Osteoblast (primary cell): ENCODE measurements at regions not wholly inside any gene's neighbourhood (a gene's known extent, or its start where the extent isn't known, plus 50 kb on each side); places are given as distances from the start of the nearest gene placed in this dataset.

Experiments
- DNase-seq: peaks from one replicate; pipeline ENCODE4 v3.0.0; 2011; ENCODE audit warnings: low spot score, mixed read lengths; ENCODE audit not compliant: insufficient read length; ENCODE audit errors: missing footprints
- H2AFZ ChIP-seq: 2 replicates; pipeline ENCODE4 v1.6.0; 2011; ENCODE audit warnings: mild to moderate bottlenecking, low read length
- H3K27ac ChIP-seq: 2 replicates; pipeline ENCODE4 v1.5.1; 2011; ENCODE audit warnings: mild to moderate bottlenecking, low read depth, low read length, moderate library complexity
- H3K27me3 ChIP-seq: 2 replicates; pipeline ENCODE4 v1.6.0; 2012; ENCODE audit warnings: mild to moderate bottlenecking, control low read depth, inconsistent platforms, low read length, moderate library complexity; ENCODE audit not compliant: insufficient read depth
- H3K36me3 ChIP-seq: 2 replicates; pipeline ENCODE4 v1.5.1; 2011; ENCODE audit warnings: mild to moderate bottlenecking, low read length, control low read depth, moderate library complexity; ENCODE audit not compliant: insufficient read depth
- H3K4me1 ChIP-seq: 2 replicates; pipeline ENCODE4 v1.5.1; 2011; ENCODE audit warnings: mild to moderate bottlenecking, low read length, control low read depth, moderate library complexity; ENCODE audit not compliant: insufficient read depth
- H3K4me2 ChIP-seq: 2 replicates; pipeline ENCODE4 v1.6.0; 2011; ENCODE audit warnings: mild to moderate bottlenecking, low read length; ENCODE audit not compliant: insufficient read depth
- H3K4me3 ChIP-seq: fragments of 200-600 bp; sonication (generic); 3 replicates; pipeline ENCODE4 v1.5.1; 2012; ENCODE audit warnings: mild to moderate bottlenecking, low read length, inconsistent platforms; ENCODE audit not compliant: insufficient read depth
- H3K79me2 ChIP-seq: 2 replicates; pipeline ENCODE4 v1.6.0; 2012; ENCODE audit warnings: mild to moderate bottlenecking, low read length, control low read depth, inconsistent platforms; ENCODE audit not compliant: insufficient read depth
- H3K9me3 ChIP-seq: 2 replicates; pipeline ENCODE4 v1.5.1; 2011; ENCODE audit warnings: low read depth, low read length, control low read depth
- H4K20me1 ChIP-seq: 2 replicates; pipeline ENCODE4 v1.6.0; 2012; ENCODE audit warnings: mild to moderate bottlenecking, low read length, control low read depth; ENCODE audit not compliant: insufficient read depth
- TF ChIP-seq, protein P1 (sequence below): IDR thresholded peaks from 2 replicates; pipeline ENCODE4 v1.5.1; 2011; ENCODE audit warnings: mild to moderate bottlenecking, low read depth, low read length, moderate library complexity; ENCODE audit errors: extremely low read depth

DNA sequence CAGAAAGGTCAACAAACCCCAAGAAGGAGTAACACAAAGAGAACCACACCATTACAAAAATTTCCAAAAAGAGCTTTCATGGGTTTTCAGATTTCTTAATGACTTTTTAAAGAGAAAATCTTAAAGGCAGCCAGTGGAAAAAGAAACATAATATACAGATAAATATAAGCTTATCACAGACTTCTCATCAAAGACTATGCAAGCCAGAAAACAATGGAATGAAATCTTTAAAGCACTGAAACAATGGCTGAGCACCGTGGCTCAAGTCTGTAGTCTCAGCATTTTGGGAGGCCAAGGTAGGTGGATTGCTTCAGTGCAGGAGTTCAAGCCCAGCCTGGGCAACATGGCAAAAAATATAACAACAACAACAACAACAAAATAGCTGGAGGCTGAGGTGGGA is 237.4 kb downstream of the CYP26B1 start:
- Histone ChIP-seq H4K20me1 (no peaks in the 10 kb centered on the region), H3K36me3 (no peaks in the 10 kb centered on the region), H3K4me3 (no peak overlapping the region), H3K4me1 (peaks cover 9% of the 10 kb centered on the region), H3K27me3 (no peaks in the 10 kb centered on the region), H3K27ac (no peak overlapping the region), H2AFZ (no peak overlapping the region), H3K4me2 (no peak overlapping the region), H3K9me3 (peaks cover 5% of the 10 kb centered on the region), H3K79me2 (no peaks in the 10 kb centered on the region)
- TF ChIP-seq, protein P1, sequence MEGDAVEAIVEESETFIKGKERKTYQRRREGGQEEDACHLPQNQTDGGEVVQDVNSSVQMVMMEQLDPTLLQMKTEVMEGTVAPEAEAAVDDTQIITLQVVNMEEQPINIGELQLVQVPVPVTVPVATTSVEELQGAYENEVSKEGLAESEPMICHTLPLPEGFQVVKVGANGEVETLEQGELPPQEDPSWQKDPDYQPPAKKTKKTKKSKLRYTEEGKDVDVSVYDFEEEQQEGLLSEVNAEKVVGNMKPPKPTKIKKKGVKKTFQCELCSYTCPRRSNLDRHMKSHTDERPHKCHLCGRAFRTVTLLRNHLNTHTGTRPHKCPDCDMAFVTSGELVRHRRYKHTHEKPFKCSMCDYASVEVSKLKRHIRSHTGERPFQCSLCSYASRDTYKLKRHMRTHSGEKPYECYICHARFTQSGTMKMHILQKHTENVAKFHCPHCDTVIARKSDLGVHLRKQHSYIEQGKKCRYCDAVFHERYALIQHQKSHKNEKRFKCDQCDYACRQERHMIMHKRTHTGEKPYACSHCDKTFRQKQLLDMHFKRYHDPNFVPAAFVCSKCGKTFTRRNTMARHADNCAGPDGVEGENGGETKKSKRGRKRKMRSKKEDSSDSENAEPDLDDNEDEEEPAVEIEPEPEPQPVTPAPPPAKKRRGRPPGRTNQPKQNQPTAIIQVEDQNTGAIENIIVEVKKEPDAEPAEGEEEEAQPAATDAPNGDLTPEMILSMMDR = no peak
- no peak for DNase-seq

DNA sequence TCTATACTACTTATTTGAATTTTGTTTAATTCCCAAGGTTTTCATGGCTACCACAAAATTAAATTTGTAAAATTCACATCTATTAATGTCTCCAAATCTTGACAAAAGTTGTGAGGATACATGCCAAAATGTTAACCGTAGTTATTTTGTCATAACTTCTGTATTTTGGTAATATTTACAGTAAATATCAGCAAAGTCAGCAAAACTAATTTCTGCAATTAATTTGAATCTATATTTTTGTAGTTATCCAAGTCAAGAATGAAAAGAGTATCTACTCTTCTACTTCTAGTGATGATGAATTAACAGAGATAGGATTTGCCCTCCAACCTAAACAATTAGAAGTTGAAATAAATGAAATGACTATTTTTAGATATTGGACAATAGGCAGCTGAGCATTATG is 238.9 kb downstream of the CYP26B1 start:
- peaks cover 17% of the 10 kb centered on the region for H3K4me1 ChIP-seq
- H3K27ac ChIP-seq = no peak overlapping the region
- H3K36me3 ChIP-seq = no peaks in the 10 kb centered on the region
- TF ChIP-seq, protein P1 = no peak
- no peak for DNase-seq
- peaks cover 5% of the 10 kb centered on the region for H3K9me3 ChIP-seq
- H3K4me2 ChIP-seq = no peak overlapping the region
- H3K4me3 ChIP-seq = no peak overlapping the region
- no peaks in the 10 kb centered on the region for H3K27me3 ChIP-seq
- no peaks in the 10 kb centered on the region for H3K79me2 ChIP-seq
- no peak overlapping the region for H2AFZ ChIP-seq
- no peaks in the 10 kb centered on the region for H4K20me1 ChIP-seq

DNA sequence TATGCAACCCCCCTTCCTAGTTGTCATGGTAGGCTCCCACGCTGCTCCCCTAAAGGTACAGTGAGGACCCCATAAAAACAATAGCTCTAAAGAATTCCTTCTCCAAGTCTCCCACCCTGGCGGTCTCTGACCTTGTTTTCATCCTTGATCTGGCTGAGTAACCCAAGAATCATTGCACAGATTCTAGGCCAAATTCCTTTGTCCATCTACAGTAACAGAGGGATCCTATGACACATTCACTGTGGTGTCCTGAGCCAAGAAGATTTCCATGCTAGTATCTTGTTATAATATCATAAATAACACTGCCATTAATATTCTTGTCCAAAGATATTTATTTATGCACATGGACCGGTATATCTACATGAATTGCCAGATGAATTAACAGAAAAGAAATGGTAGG is 240.2 kb downstream of the CYP26B1 start:
- TF ChIP-seq, protein P1 = no peak
- Histone ChIP-seq H3K79me2 (no peaks in the 10 kb centered on the region), H3K36me3 (no peaks in the 10 kb centered on the region), H3K27me3 (no peaks in the 10 kb centered on the region), H4K20me1 (no peaks in the 10 kb centered on the region), H3K27ac (no peak overlapping the region), H3K9me3 (peaks cover 5% of the 10 kb centered on the region), H3K4me3 (no peak overlapping the region), H3K4me1 (peaks cover 17% of the 10 kb centered on the region), H3K4me2 (no peak overlapping the region), H2AFZ (no peak overlapping the region)
- no peak for DNase-seq

DNA sequence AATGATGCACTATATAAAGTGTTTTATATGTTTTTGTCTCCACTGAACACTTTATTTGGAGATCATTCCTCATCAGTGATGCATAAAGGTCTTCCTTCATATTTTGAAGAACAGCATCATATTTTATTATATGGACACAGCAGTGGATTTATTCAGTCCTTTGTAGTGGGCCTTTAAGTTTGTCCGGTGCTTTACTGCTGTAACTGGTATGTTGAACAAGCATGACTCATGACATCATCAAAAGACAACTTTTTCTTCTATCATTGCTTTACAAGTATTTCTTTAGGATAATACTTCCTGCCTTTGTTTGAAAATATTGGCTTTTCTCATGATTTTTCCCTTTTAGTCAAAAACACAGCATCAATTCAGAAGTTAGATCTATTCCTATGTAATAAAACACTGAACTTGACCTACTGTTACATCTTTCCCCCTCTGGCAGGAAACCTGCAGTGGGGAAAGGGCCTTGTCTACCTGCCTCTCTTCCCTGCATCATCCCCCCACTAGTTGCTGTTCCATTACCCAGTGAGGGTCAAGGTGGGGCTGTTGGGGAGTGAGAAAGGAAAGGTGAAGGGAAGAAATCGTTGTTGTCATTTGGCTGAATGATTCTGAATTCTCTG is 241.2 kb downstream of the CYP26B1 start:
- H3K79me2 ChIP-seq = no peaks in the 10 kb centered on the region
- H3K9me3 ChIP-seq = peaks cover 4% of the 10 kb centered on the region
- no peaks in the 10 kb centered on the region for H3K36me3 ChIP-seq
- H3K4me1 ChIP-seq = peaks cover 17% of the 10 kb centered on the region
- H3K27ac ChIP-seq = no peak overlapping the region
- H2AFZ ChIP-seq = no peak overlapping the region
- H3K27me3 ChIP-seq = no peaks in the 10 kb centered on the region
- no peak overlapping the region for H3K4me3 ChIP-seq
- DNase-seq = no peak
- H4K20me1 ChIP-seq = no peaks in the 10 kb centered on the region
- H3K4me2 ChIP-seq = no peak overlapping the region
- TF ChIP-seq, protein P1 = no peak
